OCI-LY7 (cell line): ENCODE measurements at regions not wholly inside any gene's neighbourhood (a gene's known extent, or its start where the extent isn't known, plus 50 kb on each side); places are given as distances from the start of the nearest gene placed in this dataset.

Experiments
- BruUV-seq: library from RNA; stranded (reverse); fragments of 400-500 nt; replicated peaks from 2 replicates; lab custom pipeline; 2021; lab: Mats Ljungman, UMichigan
- CTCF ChIA-PET: fragments of 300-600 bp; sonication (Branson Sonifier 250); formaldehyde crosslinking; loops from one replicate; lab custom pipeline; 2022; ENCODE audit warnings: antibody characterized with exemption; ENCODE audit not compliant: unreplicated experiment; lab: Charles Lee
- POLR2A ChIA-PET: fragments of 300-600 bp; sonication (Branson Sonifier 250); formaldehyde crosslinking; loops from one replicate; lab custom pipeline; 2022; ENCODE audit warnings: antibody characterized with exemption; lab: Charles Lee
- DNase-seq: peaks from one replicate; pipeline ENCODE4 v3.0.0-alpha.2; 2015; ENCODE audit warnings: low spot score
- H2AFZ ChIP-seq: fragments of 200-600 bp; sonication (generic), shearing (Covaris generic); 2 replicates; pipeline ENCODE4 v1.6.1; 2014; ENCODE audit warnings: mild to moderate bottlenecking, antibody characterized with exemption, low read length, moderate library complexity
- H3K27ac ChIP-seq: fragments of 200-600 bp; sonication (generic); 2 replicates; pipeline ENCODE4 v1.5.1; 2014; ENCODE audit warnings: mixed run types, low read depth, mild to moderate bottlenecking, moderate library complexity, low read length, inconsistent platforms; ENCODE audit not compliant: poor library complexity, severe bottlenecking
- H3K36me3 ChIP-seq: fragments of 200-600 bp; sonication (generic); 2 replicates; pipeline ENCODE4 v1.6.1; 2014; ENCODE audit warnings: mild to moderate bottlenecking, antibody characterized with exemption, low read length, moderate library complexity, mixed read lengths; ENCODE audit not compliant: insufficient read depth
- H3K4me1 ChIP-seq: fragments of 200-600 bp; sonication (generic); 2 replicates; pipeline ENCODE4 v1.5.1; 2014; ENCODE audit warnings: mild to moderate bottlenecking, low read length; ENCODE audit not compliant: insufficient read depth, poor library complexity, severe bottlenecking
- H3K4me2 ChIP-seq: fragments of 200-600 bp; sonication (generic); 2 replicates; pipeline ENCODE4 v1.6.1; 2014; ENCODE audit warnings: mild to moderate bottlenecking, low read length
- H3K4me3 ChIP-seq: fragments of 200-600 bp; sonication (generic); 2 replicates; pipeline ENCODE4 v1.5.1; 2014; ENCODE audit warnings: mild to moderate bottlenecking, low read depth, low read length; ENCODE audit not compliant: poor library complexity, severe bottlenecking
- H3K79me2 ChIP-seq: fragments of 200-600 bp; sonication (generic); 2 replicates; pipeline ENCODE4 v1.6.1; 2016; ENCODE audit warnings: low read depth, mild to moderate bottlenecking, low read length, moderate library complexity, mixed read lengths; ENCODE audit not compliant: insufficient read depth
- H3K9me2 ChIP-seq: fragments of 200-600 bp; sonication (generic); 2 replicates; pipeline ENCODE4 v1.6.1; 2016; ENCODE audit warnings: mild to moderate bottlenecking, low read length, mixed read lengths; ENCODE audit not compliant: insufficient read depth
- H3K9me3 ChIP-seq: fragments of 200-600 bp; sonication (generic); 2 replicates; pipeline ENCODE4 v1.6.1; 2014; ENCODE audit warnings: mild to moderate bottlenecking, mixed run types, low read length, mixed read lengths
- H4K20me1 ChIP-seq: fragments of 200-600 bp; sonication (generic); 2 replicates; pipeline ENCODE4 v1.6.1; 2014; ENCODE audit warnings: mild to moderate bottlenecking, antibody characterized with exemption, low read length, moderate library complexity, mixed read lengths; ENCODE audit not compliant: insufficient read depth
- CTCF ChIP-seq: fragments of 200-600 bp; sonication (generic); conservative IDR thresholded peaks from 2 replicates; pipeline ENCODE4 v1.5.1; 2014; ENCODE audit warnings: mild to moderate bottlenecking, antibody characterized with exemption, low read length, moderate library complexity, mixed read lengths
- EZH2phosphoT487 ChIP-seq: fragments of 200-600 bp; sonication (generic); IDR thresholded peaks from 2 replicates; pipeline ENCODE4 v1.6.1; 2018; ENCODE audit warnings: low read depth, borderline replicate concordance, mild to moderate bottlenecking, mixed run types, antibody characterized with exemption, low read length, moderate library complexity, mixed read lengths
- intact Hi-C: fragments of 100-400 bp; cut with micrococcal nuclease; formaldehyde crosslinking; loops from one replicate; pipeline ENCODE4 v1.10.0; 2022; ENCODE audit not compliant: unreplicated experiment

GRCh38 chr10:31751738-31752080, 176.9 kb downstream of the ARHGAP12 start:
- DNase-seq = no peak
- intact Hi-C loops = no loop called here
- Histone ChIP-seq H3K4me2 (no peak overlapping the region), H3K4me3 (no peak overlapping the region), H3K9me2 (no peaks in the 10 kb centered on the region), H3K9me3 (no peaks in the 10 kb centered on the region), H4K20me1 (no peaks in the 10 kb centered on the region), H3K4me1 (no peaks in the 10 kb centered on the region), H3K27ac (no peak overlapping the region), H3K79me2 (no peaks in the 10 kb centered on the region), H2AFZ (no peak overlapping the region), H3K36me3 (no peaks in the 10 kb centered on the region)
- CTCF ChIA-PET = no interaction called here
- BruUV-seq = no TSS peak
- POLR2A ChIA-PET = interaction anchor here (0.5 kb wide), 1 partner anchor 61 kb away, joined by 3 read pairs; no protein-coding TSS in a partner anchor
- TF ChIP-seq CTCF (no peak), EZH2phosphoT487 (no peak)

GRCh38 chr10:31751051-31751737, 177.4 kb downstream of the ARHGAP12 start:
- no peaks in the 10 kb centered on the region for H3K9me2 ChIP-seq
- no peaks in the 10 kb centered on the region for H4K20me1 ChIP-seq
- no peaks in the 10 kb centered on the region for H3K4me1 ChIP-seq
- no peak overlapping the region for H2AFZ ChIP-seq
- intact Hi-C loops = no loop called here
- DNase-seq = no peak
- H3K36me3 ChIP-seq = no peaks in the 10 kb centered on the region
- H3K27ac ChIP-seq = no peak overlapping the region
- H3K9me3 ChIP-seq = no peaks in the 10 kb centered on the region
- no peaks in the 10 kb centered on the region for H3K79me2 ChIP-seq
- no TSS peak for BruUV-seq
- no peak overlapping the region for H3K4me3 ChIP-seq
- no peak overlapping the region for H3K4me2 ChIP-seq
- TF ChIP-seq EZH2phosphoT487 = no peak
- TF ChIP-seq CTCF = no peak
- CTCF ChIA-PET = no interaction called here
- POLR2A ChIA-PET = no interaction called here
